ENCODE measurements at regions not wholly inside any gene's neighbourhood (a gene's known extent, or its start where the extent isn't known, plus 50 kb on each side); places are given as distances from the start of the nearest gene placed in this dataset.

DNA sequence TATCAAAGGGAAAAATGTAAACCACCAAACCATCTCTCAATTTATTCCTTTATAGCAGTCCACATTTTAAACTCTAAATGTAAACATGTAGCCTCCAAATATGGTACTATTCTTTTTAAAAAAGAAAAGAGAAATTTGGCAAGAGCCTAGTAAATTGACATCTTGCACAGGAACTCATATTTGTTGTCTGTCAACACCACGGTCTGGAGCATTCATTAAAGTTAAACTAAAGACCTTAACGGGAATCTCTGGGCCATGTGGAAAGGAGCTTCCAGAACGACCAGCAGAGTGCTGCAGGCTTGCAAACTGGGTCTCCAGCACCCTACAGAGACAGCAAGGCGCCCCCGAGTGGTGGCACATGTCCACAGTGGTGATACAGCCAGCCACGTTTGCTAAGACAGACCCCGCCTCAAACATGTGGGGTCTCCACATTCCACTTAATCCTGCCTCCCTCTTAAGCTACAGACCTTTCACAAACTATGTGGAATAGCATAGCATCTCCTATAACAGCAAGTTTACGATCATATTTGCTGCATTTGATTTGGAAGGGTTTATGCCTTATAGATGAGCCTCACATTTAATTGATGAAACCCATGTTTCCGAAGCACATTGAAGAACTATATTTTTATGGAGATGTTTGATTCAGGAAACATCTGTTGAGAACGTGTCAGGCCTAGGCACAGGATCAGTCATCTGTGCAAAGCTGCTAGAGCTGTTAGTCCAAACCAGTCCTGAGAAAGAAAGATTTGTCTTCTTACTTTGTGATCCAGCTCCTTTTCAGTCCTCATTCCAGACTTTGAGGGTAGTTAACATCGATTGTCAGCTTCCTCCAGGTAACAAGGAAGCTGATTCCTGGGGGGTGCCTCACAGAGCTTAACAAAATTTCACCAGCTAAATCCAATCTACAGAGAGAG lies 96.4 kb upstream of the BACE2 start:
- Histone ChIP-seq H3K4me3 (no peak overlapping the region), H3K4me1 (peaks cover 7% of the 10 kb centered on the region), H3K27me3 (peaks cover 27% of the 10 kb centered on the region), H3K9me3 (no peaks in the 10 kb centered on the region), H3K36me3 (no peaks in the 10 kb centered on the region), H3K27ac (no peak overlapping the region)
- no peak for DNase-seq (ENCODE audit: low spot score in 2 of 2)
- 45% methylated on average over 11 of the region's 11 CpGs for WGBS
- TF ChIP-seq EP300 (IDR thresholded peaks at IDR 0.05) (no peak), POLR2AphosphoS5 (IDR thresholded peaks at IDR 0.05) (no peak), CTCF (IDR thresholded peaks at IDR 0.05) (no peak), POLR2A (IDR thresholded peaks at IDR 0.05) (no peak)

- Histone ChIP-seq H3K4me3 (no peak overlapping the region), H3K27ac (no peak overlapping the region), H3K9me3 (no peaks in the 10 kb centered on the region), H3K4me1 (peaks cover 7% of the 10 kb centered on the region), H3K36me3 (no peaks in the 10 kb centered on the region), H3K27me3 (peaks cover 24% of the 10 kb centered on the region)
- no peak for TF ChIP-seq EP300 (IDR thresholded peaks at IDR 0.05)
- no peak for TF ChIP-seq CTCF (IDR thresholded peaks at IDR 0.05)
- TF ChIP-seq POLR2A (IDR thresholded peaks at IDR 0.05): no peak
- TF ChIP-seq POLR2AphosphoS5 (IDR thresholded peaks at IDR 0.05): no peak
- DNase-seq (ENCODE audit: low spot score in 2 of 2): no peak
- 68% methylated on average over 8 of the region's 8 CpGs for WGBS
Measured at GRCh38 chr21:41073558-41073957, 94.4 kb upstream of the BACE2 start.

- no peak for TF ChIP-seq EP300 (IDR thresholded peaks at IDR 0.05)
- TF ChIP-seq CTCF (IDR thresholded peaks at IDR 0.05): no peak
- TF ChIP-seq POLR2A (IDR thresholded peaks at IDR 0.05): no peak
- TF ChIP-seq POLR2AphosphoS5 (IDR thresholded peaks at IDR 0.05): no peak
- Histone ChIP-seq H3K27me3 (peaks cover 14% of the 10 kb centered on the region), H3K27ac (no peak overlapping the region), H3K4me3 (no peak overlapping the region), H3K9me3 (no peaks in the 10 kb centered on the region), H3K4me1 (no peaks in the 10 kb centered on the region), H3K36me3 (no peaks in the 10 kb centered on the region)
- no peak for DNase-seq (ENCODE audit: low spot score in 2 of 2)
- WGBS: 68% methylated on average over 11 of the region's 11 CpGs
Measured at GRCh38 chr21:41074396-41075184, 93.4 kb upstream of the BACE2 start.

GRCh38 chr21:41075656-41076055 lies 92.3 kb upstream of the BACE2 start:
- Histone ChIP-seq H3K9me3 (no peaks in the 10 kb centered on the region), H3K4me1 (no peaks in the 10 kb centered on the region), H3K36me3 (no peaks in the 10 kb centered on the region), H3K27ac (no peak overlapping the region), H3K27me3 (peaks cover 6% of the 10 kb centered on the region), H3K4me3 (no peak overlapping the region)
- no peak for TF ChIP-seq CTCF (IDR thresholded peaks at IDR 0.05)
- TF ChIP-seq POLR2A (IDR thresholded peaks at IDR 0.05): no peak
- TF ChIP-seq POLR2AphosphoS5 (IDR thresholded peaks at IDR 0.05): no peak
- no peak for TF ChIP-seq EP300 (IDR thresholded peaks at IDR 0.05)
- no peak for DNase-seq (ENCODE audit: low spot score in 2 of 2)
- 94% methylated on average over 17 of the region's 18 CpGs for WGBS

DNA sequence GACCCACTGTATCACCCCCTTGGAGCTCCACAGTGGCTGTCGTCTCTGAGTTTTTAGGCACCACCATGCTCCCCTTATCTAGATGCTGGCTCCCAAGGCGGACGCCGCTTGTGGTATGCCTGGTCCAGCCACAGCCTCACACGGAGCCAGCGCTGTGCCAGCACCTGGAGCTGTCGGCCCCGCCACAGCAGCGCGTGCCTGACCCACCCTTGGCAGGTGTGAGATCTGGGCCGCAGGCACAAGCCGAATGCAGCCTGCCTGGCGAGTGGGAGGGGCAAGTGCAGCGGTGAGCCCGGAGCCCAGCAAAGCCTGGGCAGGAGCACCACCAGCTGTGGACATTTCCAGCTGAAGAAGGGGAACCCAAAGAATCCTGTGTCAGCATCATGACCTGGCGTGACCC lies 91.9 kb upstream of the BACE2 start:
- 95% methylated on average over 10 of the region's 16 CpGs for WGBS
- Histone ChIP-seq H3K4me1 (no peaks in the 10 kb centered on the region), H3K9me3 (no peaks in the 10 kb centered on the region), H3K36me3 (no peaks in the 10 kb centered on the region), H3K27me3 (peaks cover 3% of the 10 kb centered on the region), H3K27ac (no peak overlapping the region), H3K4me3 (no peak overlapping the region)
- TF ChIP-seq EP300 (IDR thresholded peaks at IDR 0.05) (no peak), POLR2AphosphoS5 (IDR thresholded peaks at IDR 0.05) (no peak), CTCF (IDR thresholded peaks at IDR 0.05) (no peak), POLR2A (IDR thresholded peaks at IDR 0.05) (no peak)
- DNase-seq (ENCODE audit: low spot score in 2 of 2): no peak
